ENCODE measurements at regions not wholly inside any gene's neighbourhood (a gene's known extent, or its start where the extent isn't known, plus 50 kb on each side); places are given as distances from the start of the nearest gene placed in this dataset.

DNA sequence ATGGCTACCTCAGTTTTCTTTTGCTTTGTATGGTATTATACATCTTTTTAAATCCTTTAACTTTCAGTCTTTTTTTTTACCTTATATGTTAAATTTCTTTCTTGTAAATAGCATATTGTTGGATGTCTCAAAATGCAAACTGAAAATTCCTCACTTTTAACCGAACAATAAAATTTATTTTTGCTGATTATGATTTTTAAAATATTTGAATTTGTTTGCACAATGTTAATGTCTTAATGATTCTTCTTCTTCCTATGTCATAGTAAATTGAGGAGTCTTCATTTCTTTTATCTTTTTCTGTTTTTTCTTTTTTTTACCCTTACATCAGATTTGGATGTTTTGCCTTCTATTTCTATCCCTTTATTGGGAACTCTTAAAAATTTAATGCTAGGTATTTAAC, 574.2 kb upstream of the CDH4 start:
- Mint-ChIP-seq H3K4me3 (no peak overlapping the region), H3K9me3 (peaks cover 0 to 4% of the 10 kb centered on the region in 2 donors), H3K4me1 (no peaks in the 10 kb centered on the region), H3K27ac (no peak overlapping the region), H3K36me3 (no peaks in the 10 kb centered on the region), H3K27me3 (no peaks in the 10 kb centered on the region)
- DNase-seq (no peak), ATAC-seq (replicated peaks) (no peak)

DNA sequence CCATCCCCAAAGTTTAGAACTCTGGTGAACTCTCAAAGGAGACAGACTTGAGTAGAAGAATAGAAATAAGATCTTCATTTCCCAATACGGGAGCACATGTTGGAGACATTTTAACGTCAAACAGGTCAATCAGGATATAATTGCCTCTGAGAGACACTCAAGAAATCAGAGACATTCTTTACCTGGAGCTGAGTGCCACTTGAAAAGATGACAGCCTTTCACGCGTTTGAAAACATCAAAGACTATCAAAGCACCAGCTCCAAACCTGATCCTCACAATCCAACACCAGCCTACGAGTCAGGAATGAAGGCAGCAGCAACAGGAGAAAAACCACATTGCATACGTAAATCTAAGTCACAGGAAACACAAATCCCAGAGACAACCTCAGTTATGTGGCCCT, 571.5 kb upstream of the CDH4 start:
- H3K9me3 Mint-ChIP-seq: peaks cover 0 to 4% of the 10 kb centered on the region in 2 donors
- no peak for ATAC-seq (replicated peaks)
- no peak for DNase-seq
- H3K27me3 Mint-ChIP-seq: no peaks in the 10 kb centered on the region
- H3K36me3 Mint-ChIP-seq: no peaks in the 10 kb centered on the region
- H3K4me3 Mint-ChIP-seq: no peak overlapping the region
- H3K4me1 Mint-ChIP-seq: no peaks in the 10 kb centered on the region
- H3K27ac Mint-ChIP-seq: no peak overlapping the region

DNA sequence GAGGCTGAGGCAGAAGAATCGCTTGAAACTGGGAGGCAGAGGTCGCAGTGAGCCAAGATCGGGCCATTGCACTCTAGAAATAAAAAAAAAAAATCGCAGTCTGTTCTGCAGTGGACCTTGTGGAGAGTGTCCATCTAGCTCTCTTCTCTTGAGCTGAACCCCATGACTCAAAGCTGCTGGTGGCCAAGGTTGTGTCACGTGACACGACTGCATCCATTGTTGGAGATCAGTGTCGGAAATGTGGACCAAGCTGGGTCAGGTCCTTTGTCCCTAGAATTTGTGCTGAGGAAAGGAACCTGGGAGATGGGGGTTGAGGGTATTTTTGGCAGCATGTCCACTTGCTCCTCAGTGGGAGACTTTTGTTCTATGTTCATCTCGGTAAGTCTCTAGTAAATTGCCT, 564.8 kb upstream of the CDH4 start:
- no peak overlapping the region for H3K4me3 Mint-ChIP-seq
- H3K4me1 Mint-ChIP-seq: no peaks in the 10 kb centered on the region
- peaks cover 6% of the 10 kb centered on the region in 2 donors for H3K27me3 Mint-ChIP-seq
- H3K9me3 Mint-ChIP-seq: no peaks in the 10 kb centered on the region
- DNase-seq (no peak), ATAC-seq (replicated peaks) (no peak)
- no peak overlapping the region for H3K27ac Mint-ChIP-seq
- no peaks in the 10 kb centered on the region for H3K36me3 Mint-ChIP-seq

GRCh38 chr20:60690771-60691170, 561.3 kb upstream of the CDH4 start:
- no peak for ATAC-seq (replicated peaks)
- DNase-seq: no peak
- Mint-ChIP-seq H3K9me3 (no peaks in the 10 kb centered on the region), H3K4me3 (no peak overlapping the region), H3K36me3 (no peaks in the 10 kb centered on the region), H3K27me3 (peaks cover 13 to 20% of the 10 kb centered on the region in 2 donors), H3K27ac (no peak overlapping the region), H3K4me1 (peaks cover 2 to 6% of the 10 kb centered on the region in 2 donors)

DNA sequence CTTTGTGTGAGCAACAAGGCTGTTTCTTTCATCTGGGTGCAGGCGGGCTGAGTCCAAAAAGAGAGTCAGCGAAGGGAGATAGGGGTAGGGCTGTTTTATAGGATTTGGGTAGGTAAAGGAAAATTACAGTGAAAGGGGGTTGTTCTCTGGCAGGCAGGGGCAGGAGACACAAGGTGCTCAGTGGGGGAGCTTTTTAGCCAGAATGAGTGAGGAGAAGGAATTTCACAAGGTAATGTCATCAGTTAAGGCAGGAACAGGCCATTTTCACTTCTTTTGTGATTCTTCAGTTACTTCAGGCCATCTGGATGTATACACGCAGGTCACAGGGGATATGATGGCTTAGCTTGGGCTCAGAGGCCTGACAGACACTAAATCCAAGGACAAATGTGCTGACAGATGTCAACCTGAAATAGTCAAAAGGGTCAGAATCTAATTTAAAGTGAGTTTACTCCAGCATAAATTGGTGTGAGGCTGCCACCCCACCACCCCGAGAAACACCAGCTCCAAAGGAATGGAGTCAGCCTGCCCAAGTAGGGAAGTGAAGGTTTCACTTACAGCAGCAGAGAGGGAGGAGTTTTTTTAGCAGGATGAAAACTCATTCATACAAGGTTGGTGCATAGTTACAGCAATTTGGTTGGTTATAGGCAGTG, 560.0 kb upstream of the CDH4 start:
- DNase-seq (no peak), ATAC-seq (replicated peaks) (no peak)
- H3K4me3 Mint-ChIP-seq: no peak overlapping the region
- H3K27me3 Mint-ChIP-seq: peaks cover 13 to 20% of the 10 kb centered on the region in 2 donors
- peaks cover 2 to 6% of the 10 kb centered on the region in 2 donors for H3K4me1 Mint-ChIP-seq
- no peak overlapping the region for H3K27ac Mint-ChIP-seq
- no peaks in the 10 kb centered on the region for H3K9me3 Mint-ChIP-seq
- H3K36me3 Mint-ChIP-seq: no peaks in the 10 kb centered on the region

- H3K9me3 Mint-ChIP-seq: no peaks in the 10 kb centered on the region
- no peak for ATAC-seq (replicated peaks)
- no peaks in the 10 kb centered on the region for H3K36me3 Mint-ChIP-seq
Observed at GRCh38 chr20:60693496-60694133, 558.4 kb upstream of the CDH4 start.

GRCh38 chr20:60694763-60695162, 557.3 kb upstream of the CDH4 start:
- ATAC-seq (replicated peaks) (no peak), DNase-seq (no peak)
- H3K27ac Mint-ChIP-seq: no peak overlapping the region
- no peaks in the 10 kb centered on the region for H3K36me3 Mint-ChIP-seq
- H3K27me3 Mint-ChIP-seq: peaks cover 13 to 23% of the 10 kb centered on the region in 2 donors
- H3K4me1 Mint-ChIP-seq: peaks cover 2 to 6% of the 10 kb centered on the region in 2 donors
- H3K9me3 Mint-ChIP-seq: no peaks in the 10 kb centered on the region
- H3K4me3 Mint-ChIP-seq: no peak overlapping the region

More at GRCh38 chr20:60693496-60694133, 558.4 kb upstream of the CDH4 start:
- DNase-seq: no peak
- no peak overlapping the region for H3K4me3 Mint-ChIP-seq
- peaks cover 13 to 20% of the 10 kb centered on the region in 2 donors for H3K27me3 Mint-ChIP-seq
- H3K27ac Mint-ChIP-seq: no peak overlapping the region
- H3K4me1 Mint-ChIP-seq: peaks cover 2 to 6% of the 10 kb centered on the region in 2 donors

GRCh38 chr20:60695226-60696000, 556.6 kb upstream of the CDH4 start:
- Mint-ChIP-seq H3K4me1 (peaks cover 2 to 6% of the 10 kb centered on the region in 2 donors), H3K9me3 (no peaks in the 10 kb centered on the region), H3K4me3 (no peak overlapping the region), H3K27me3 (peaks cover 13 to 25% of the 10 kb centered on the region in 2 donors), H3K27ac (no peak overlapping the region), H3K36me3 (no peaks in the 10 kb centered on the region)
- no peak for ATAC-seq (replicated peaks)
- DNase-seq: no peak

- no peak for ATAC-seq (replicated peaks)
- Mint-ChIP-seq H3K36me3 (no peaks in the 10 kb centered on the region), H3K4me1 (peaks cover 2 to 6% of the 10 kb centered on the region in 2 donors), H3K9me3 (no peaks in the 10 kb centered on the region), H3K27me3 (peaks cover 6 to 18% of the 10 kb centered on the region in 2 donors), H3K4me3 (no peak overlapping the region), H3K27ac (no peak overlapping the region)
- DNase-seq: no peak
Observed at GRCh38 chr20:60697252-60697651, 554.8 kb upstream of the CDH4 start.

GRCh38 chr20:60700728-60701127, 551.3 kb upstream of the CDH4 start:
- peaks cover 0 to 5% of the 10 kb centered on the region in 2 donors for H3K27me3 Mint-ChIP-seq
- no peak overlapping the region for H3K4me3 Mint-ChIP-seq
- no peak for DNase-seq
- no peaks in the 10 kb centered on the region for H3K36me3 Mint-ChIP-seq
- H3K27ac Mint-ChIP-seq: no peak overlapping the region
- H3K4me1 Mint-ChIP-seq: no peaks in the 10 kb centered on the region
- ATAC-seq (replicated peaks): no peak
- peaks cover 0 to 2% of the 10 kb centered on the region in 2 donors for H3K9me3 Mint-ChIP-seq

DNA sequence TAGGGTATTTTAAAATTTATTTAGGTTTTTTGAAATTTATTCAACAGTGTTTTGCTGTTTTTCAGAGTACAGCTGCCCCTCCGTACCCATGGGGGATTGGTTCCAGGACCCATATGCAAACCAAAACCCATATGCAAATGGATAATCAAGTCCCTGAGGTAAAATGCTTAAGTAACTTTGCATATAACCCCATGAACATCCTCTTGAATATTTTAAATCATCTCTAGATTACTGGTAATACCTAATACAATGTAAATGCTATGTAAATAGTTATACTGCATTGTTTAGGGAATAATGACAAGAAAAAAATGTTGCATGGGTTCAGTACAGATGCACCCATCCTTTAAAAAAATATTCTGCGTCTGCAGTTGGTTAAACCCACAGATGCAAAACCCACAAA, 547.9 kb upstream of the CDH4 start:
- no peak for DNase-seq
- H3K4me1 Mint-ChIP-seq: no peaks in the 10 kb centered on the region
- H3K4me3 Mint-ChIP-seq: no peak overlapping the region
- H3K27me3 Mint-ChIP-seq: peaks cover 0 to 5% of the 10 kb centered on the region in 2 donors
- H3K27ac Mint-ChIP-seq: no peak overlapping the region
- H3K9me3 Mint-ChIP-seq: peaks cover 0 to 2% of the 10 kb centered on the region in 2 donors
- H3K36me3 Mint-ChIP-seq: no peaks in the 10 kb centered on the region
- ATAC-seq (replicated peaks): no peak

DNA sequence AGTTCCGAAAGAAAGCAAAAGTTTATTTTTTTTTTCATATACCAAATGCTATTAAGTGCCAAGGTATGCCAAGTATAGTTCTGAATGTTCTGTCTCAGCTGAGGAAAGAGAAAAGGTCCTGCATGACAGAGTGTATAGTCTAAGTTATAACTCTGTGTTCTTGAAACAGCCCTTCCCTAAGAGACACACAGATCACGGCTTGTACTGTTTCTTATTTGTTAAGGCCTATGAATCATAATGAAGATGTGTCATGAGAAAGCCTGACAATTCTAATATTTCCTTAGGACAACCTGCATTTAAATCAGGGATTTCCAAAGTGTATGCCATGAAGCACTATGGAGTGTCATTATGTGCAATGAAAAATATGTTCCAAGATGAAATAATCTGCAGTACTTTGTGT, 538.7 kb upstream of the CDH4 start:
- H3K27ac Mint-ChIP-seq: no peak overlapping the region
- H3K36me3 Mint-ChIP-seq: no peaks in the 10 kb centered on the region
- no peaks in the 10 kb centered on the region for H3K4me1 Mint-ChIP-seq
- H3K27me3 Mint-ChIP-seq: peaks cover under 1 to 16% of the 10 kb centered on the region in 2 donors
- ATAC-seq (replicated peaks): no peak
- H3K4me3 Mint-ChIP-seq: no peak overlapping the region
- no peaks in the 10 kb centered on the region for H3K9me3 Mint-ChIP-seq
- DNase-seq: no peak

DNA sequence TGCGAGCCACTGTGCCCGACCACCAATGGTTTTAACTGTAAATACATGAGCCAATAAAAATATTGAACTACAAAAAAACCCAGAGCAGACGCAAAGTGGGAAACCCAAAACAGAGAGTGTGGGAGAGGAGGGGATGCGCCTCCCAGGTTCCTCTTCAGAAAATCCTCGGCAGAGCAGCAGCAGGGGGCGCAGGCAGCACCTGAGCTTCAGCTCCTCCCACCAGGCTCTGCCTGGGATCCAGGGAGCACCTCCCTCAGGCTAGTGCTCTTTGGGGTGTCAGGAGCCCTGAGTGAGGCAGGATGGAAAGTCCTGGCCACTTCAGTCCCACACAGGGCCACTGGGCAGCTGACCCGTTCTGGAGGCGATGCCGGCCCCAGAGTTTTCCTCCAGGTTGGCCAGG, 536.9 kb upstream of the CDH4 start:
- no peaks in the 10 kb centered on the region for H3K4me1 Mint-ChIP-seq
- ATAC-seq (replicated peaks) (no peak), DNase-seq (no peak)
- H3K9me3 Mint-ChIP-seq: no peaks in the 10 kb centered on the region
- H3K4me3 Mint-ChIP-seq: no peak overlapping the region
- no peak overlapping the region for H3K27ac Mint-ChIP-seq
- peaks cover 7 to 16% of the 10 kb centered on the region in 2 donors for H3K27me3 Mint-ChIP-seq
- no peaks in the 10 kb centered on the region for H3K36me3 Mint-ChIP-seq

DNA sequence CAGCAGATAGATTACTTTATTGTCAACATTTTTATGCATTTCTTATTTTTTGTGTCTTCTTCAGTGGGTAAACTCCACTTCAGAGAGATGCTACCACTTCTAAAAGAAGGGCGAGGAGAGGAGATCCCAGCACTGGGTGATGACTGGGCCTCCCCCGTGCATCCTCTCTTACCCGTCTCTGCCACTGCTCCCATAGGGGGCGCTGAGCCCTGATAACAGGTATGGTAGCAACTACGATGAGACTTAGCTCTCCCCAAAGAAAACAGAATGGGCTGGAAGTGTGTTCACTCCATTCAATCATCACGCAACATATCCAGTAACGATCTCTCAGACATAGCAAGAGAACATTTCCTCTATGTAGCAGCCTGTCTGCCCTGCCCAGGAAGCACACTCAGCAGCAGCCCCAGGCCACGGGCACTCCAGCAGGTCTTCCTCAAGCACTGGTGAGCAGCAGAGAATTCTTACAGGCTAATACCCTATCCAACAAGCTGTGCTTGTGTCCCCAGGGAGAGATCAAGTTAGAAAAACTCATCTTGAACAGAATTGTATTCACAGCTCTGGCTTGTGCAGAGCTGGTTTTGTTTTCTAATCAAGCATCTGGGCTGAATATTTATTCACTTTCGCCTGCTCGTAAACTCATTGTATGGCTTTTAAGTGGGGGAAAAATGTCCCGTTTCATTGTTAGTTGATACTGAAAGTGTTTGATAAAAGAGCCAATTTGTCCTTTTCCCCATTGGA, 533.1 kb upstream of the CDH4 start:
- ATAC-seq (replicated peaks): no peak
- H3K4me1 Mint-ChIP-seq: no peaks in the 10 kb centered on the region

More for the DNA sequence above, 533.1 kb upstream of the CDH4 start:
- no peak for DNase-seq
- H3K9me3 Mint-ChIP-seq: no peaks in the 10 kb centered on the region
- no peak overlapping the region for H3K27ac Mint-ChIP-seq
- H3K36me3 Mint-ChIP-seq: no peaks in the 10 kb centered on the region
- no peak overlapping the region for H3K4me3 Mint-ChIP-seq
- H3K27me3 Mint-ChIP-seq: peaks cover 7 to 17% of the 10 kb centered on the region in 2 donors

All from stimulated activated naive B cell treated with anti-CD40 and anti-IgM and Interleukin-4, amounts not matched to agents 10 μg/mL and 1 μg/mL and 100 μg/mL, for 72 hours (primary cell).